HEK293 (cell line): ENCODE measurements at regions not wholly inside any gene's neighbourhood (a gene's known extent, or its start where the extent isn't known, plus 50 kb on each side); places are given as distances from the start of the nearest gene placed in this dataset.

Source experiments
- CTCF ChIP-seq: fragments of 450-650 bp; formaldehyde crosslinking; IDR thresholded peaks from 2 replicates; pipeline ENCODE4 v1.5.1; 2016; ENCODE audit warnings: missing biosample characterization, missing genetic modification characterization
- ZNF274 ChIP-seq, 2 experiments: fragments of 200-500 bp in 1 of 2; fragments of 450-650 bp in 1 of 2; sonication (Bioruptor generic) in 1 of 2; formaldehyde crosslinking in 1 of 2; IDR thresholded peaks; 2 replicates each; pipeline versions ENCODE4 v1.5.1 to v1.6.1; 2014 to 2016; ENCODE audit warnings: borderline replicate concordance in 1 of 2, inconsistent platforms in 1 of 2, low read length in 1 of 2, missing biosample characterization in 1 of 2, missing genetic modification characterization in 1 of 2
- ZNF48 ChIP-seq: fragments of 450-650 bp; formaldehyde crosslinking; IDR thresholded peaks from 2 replicates; pipeline ENCODE4 v1.5.1; 2016; ENCODE audit warnings: missing biosample characterization, missing genetic modification characterization
- ZNF513 ChIP-seq: fragments of 450-650 bp; IDR thresholded peaks from 2 replicates; pipeline ENCODE4 v1.5.1; 2018; ENCODE audit warnings: missing biosample characterization, missing genetic modification characterization

GRCh38 chrX:118179718-118180117, 63.1 kb upstream of the KLHL13 start:
- TF ChIP-seq CTCF (tag by site-specific recombination) = no peak
- no peak for TF ChIP-seq ZNF513
- TF ChIP-seq ZNF48 (tag by site-specific recombination) = no peak
- no peak for TF ChIP-seq ZNF274 (IDR thresholded peaks at IDR 0.05; ENCODE audit: low read length)
- no peak for TF ChIP-seq ZNF274 (tag by site-specific recombination; IDR thresholded peaks at IDR 0.05; ENCODE audit: borderline replicate concordance)
